GM13976 (cell line): ENCODE measurements at regions not wholly inside any gene's neighbourhood (a gene's known extent, or its start where the extent isn't known, plus 50 kb on each side); places are given as distances from the start of the nearest gene placed in this dataset.

Experiments
- DNase-seq: peaks from one replicate; pipeline ENCODE4 v3.0.0; 2012; ENCODE audit warnings: low spot score
- CTCF ChIP-seq: IDR thresholded peaks from 2 replicates; pipeline ENCODE4 v1.5.1; 2012; ENCODE audit warnings: borderline replicate concordance, mild to moderate bottlenecking; ENCODE audit not compliant: insufficient read depth; ENCODE audit errors: extremely low read depth, missing control alignments, control extremely low read depth
- in situ Hi-C: fragments of 300-500 bp; cut with MboI; formaldehyde crosslinking; loops from one replicate; pipeline ENCODE4 v1.12.0; 2022; ENCODE audit warnings: low sequenced_read_pairs, mixed read lengths, inconsistent platforms; ENCODE audit not compliant: unreplicated experiment

DNA sequence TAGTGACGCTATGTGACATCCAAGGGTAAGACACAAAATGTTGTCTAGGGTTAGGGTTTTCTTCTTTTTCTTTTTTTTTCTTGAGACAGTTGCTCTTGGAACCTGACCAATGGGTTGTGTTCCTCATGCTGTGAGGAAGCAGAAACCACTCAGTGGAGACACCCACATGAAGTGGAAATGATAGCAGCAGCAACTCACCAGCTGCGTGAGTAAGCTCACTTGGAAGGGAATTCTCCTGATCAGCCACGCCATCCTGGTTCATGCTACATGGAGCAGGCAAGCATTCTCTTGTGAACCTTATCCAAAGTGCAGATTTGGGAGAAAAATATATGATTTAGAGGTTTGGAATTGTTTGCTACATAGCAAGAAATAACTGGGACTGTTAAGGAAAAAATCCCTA is 863.7 kb downstream of the EPHA4 start:
- TF ChIP-seq CTCF: no peak
- in situ Hi-C loops: no loop called here
- no peak for DNase-seq

DNA sequence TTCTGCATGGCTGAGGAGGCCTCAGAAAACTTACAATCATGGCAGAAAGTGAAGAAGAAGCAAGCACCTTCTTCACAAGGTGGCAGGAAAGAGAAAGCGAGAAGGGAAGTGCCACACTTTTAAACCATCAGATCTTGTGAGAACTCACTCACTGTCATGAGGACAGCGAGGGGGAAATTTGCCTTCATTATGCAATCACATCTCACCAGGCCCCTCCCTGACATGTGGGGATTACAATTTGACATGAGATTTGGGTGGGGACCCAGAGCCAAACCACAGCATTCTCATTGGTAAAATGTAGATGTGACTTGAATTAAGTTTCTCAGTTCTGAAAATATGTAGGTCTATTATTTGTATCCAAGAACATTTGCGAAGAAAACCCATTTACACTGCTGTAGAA is 854.8 kb downstream of the EPHA4 start:
- no peak for DNase-seq
- in situ Hi-C loops: no loop called here
- no peak for TF ChIP-seq CTCF

GRCh38 chr2:220736778-220737177 is 835.3 kb downstream of the EPHA4 start:
- in situ Hi-C loops: no loop called here
- no peak for DNase-seq
- TF ChIP-seq CTCF: no peak

DNA sequence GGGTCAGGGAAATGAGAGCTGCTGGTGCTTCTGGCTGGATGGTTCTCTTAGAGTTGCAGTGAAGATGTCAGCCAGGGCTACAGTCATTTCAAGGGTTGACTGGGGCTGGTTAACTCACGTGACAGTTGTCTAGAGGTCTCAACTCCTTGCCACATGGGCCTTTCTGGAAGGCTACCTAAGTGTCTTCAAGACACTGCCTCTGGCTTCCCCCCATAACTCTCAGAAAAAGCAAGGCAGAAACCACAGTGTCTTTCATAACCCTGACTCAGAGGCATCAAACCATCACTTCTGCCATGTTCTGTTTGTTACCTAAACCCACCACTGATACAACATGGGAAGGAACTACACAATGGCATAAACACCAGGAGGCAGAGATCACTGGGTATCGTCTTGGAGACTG is 828.9 kb downstream of the EPHA4 start:
- DNase-seq: no peak
- no peak for TF ChIP-seq CTCF
- in situ Hi-C loops: no loop called here

GRCh38 chr2:220744861-220745260 is 827.2 kb downstream of the EPHA4 start:
- DNase-seq: no peak
- TF ChIP-seq CTCF: no peak
- in situ Hi-C loops: no loop called here

GRCh38 chr2:220745682-220746081 is 826.4 kb downstream of the EPHA4 start:
- TF ChIP-seq CTCF: no peak
- DNase-seq: no peak

DNA sequence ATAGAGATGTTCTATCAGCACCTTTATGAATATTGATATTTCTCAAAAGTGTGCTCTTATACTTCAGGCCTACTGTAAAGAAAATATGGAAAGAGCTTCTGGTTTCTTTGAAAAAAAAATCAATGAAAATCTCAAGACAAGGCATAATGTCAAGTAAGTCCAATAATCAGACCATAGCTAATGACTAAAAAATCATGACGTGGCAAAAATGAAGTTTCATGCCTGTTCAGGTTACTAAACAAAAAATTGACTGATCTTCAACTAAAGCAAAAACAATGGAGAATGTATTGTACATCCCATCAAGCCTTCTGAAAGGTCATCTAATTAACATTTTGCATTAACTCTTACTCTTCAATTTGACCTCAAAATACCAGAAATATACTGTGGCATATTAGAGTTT is 824.4 kb downstream of the EPHA4 start:
- TF ChIP-seq CTCF: no peak
- in situ Hi-C loops: no loop called here
- no peak for DNase-seq

More at GRCh38 chr2:220745682-220746081, 826.4 kb downstream of the EPHA4 start:
- in situ Hi-C loops: no loop called here
